Activated CD4-positive, CD25-positive, alpha-beta regulatory T cell treated with anti-CD3 and anti-CD28 coated beads, Interleukin-2, amount 50 U/mL, for 72 hours (primary cell): ENCODE measurements at regions not wholly inside any gene's neighbourhood (a gene's known extent, or its start where the extent isn't known, plus 50 kb on each side); places are given as distances from the start of the nearest gene placed in this dataset.

Experiments used
- DNase-seq: peaks from one replicate; pipeline ENCODE4 v3.0.0; 2021

DNA sequence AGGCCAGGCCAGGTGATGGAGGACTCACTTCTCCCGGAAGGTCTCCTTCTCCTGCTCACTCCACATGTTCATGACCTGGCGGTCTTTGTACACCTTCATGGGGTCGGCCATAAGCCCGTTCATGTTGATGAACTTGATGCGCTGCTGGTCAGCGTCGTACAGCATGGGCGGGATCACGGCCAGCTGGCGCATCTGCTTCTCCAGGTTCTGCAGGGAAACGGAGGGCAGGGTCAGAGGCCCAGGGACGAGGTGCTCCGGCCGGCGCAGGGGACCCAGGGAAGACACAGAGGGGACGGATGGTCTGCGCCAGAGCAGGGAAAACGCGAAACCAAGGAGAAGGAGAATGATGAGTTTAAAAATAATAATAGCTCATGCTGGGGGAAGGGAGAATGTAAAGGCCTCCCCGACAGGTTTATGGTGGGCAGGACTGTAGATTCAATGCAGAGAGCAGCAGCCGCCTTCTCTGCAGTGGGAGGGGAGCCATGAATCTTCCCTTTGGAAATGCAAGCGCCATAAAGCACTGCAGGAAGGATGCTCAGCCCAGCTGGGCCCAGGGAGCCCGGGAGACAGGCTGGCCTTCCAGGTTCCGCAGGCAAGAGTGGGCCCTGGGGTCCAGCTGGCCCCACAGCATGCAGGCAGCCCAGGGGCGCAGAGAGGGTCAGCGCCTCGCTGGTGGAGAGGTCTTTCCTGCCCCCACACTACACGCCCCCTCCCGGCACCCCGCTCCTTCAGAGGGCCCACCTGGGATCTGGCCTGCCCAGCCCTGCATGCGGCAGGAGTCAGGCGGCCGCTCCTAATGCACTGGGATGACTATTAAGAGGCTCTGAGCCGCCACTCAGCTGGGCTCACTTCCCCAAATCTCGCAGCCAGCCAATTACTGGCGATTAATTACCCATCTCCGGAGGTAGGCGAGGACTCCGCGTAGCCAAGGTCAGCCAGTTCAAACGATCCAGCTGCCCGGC, 132.0 kb downstream of the RFLNA start:
- no peak for DNase-seq

DNA sequence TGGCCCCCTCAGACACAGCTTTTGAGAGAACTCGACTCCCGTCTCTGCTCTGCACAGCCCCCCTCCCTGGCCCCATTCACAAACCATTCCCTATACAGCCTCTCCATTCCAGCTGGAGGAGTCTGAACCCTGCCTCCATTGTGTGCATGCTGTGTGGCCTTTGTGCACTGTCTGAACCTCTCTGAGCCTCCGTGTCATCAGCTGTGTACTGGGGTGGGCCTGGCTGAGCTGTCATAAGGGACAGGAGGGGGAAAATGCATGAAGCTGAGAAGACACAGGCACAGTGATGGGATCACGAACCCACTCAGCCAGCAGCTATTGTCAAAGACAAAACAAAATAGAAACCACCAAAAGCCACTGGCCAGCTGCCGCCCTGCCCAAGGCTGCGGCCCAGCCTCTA, 130.8 kb downstream of the RFLNA start:
- DNase-seq = no peak

DNA sequence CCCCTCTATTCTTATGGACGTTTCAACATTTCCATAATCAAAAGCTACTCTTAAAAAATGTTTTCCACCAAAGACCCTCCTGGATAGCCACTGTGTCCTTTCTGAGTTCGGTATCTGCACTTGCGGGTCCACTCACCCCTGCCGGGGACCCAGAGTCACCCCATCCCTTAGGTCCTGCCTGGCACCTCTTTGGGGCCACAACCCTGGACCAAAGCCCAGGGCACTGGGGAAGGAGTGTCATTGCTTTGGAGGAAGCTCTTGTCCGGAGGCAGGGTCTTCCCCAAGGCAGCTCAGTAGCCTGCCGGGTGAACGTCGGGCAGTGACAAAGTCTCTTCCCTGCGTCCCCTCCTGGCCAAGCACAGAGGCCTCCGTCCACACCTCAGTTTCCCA, 129.6 kb downstream of the RFLNA start:
- no peak for DNase-seq

DNA sequence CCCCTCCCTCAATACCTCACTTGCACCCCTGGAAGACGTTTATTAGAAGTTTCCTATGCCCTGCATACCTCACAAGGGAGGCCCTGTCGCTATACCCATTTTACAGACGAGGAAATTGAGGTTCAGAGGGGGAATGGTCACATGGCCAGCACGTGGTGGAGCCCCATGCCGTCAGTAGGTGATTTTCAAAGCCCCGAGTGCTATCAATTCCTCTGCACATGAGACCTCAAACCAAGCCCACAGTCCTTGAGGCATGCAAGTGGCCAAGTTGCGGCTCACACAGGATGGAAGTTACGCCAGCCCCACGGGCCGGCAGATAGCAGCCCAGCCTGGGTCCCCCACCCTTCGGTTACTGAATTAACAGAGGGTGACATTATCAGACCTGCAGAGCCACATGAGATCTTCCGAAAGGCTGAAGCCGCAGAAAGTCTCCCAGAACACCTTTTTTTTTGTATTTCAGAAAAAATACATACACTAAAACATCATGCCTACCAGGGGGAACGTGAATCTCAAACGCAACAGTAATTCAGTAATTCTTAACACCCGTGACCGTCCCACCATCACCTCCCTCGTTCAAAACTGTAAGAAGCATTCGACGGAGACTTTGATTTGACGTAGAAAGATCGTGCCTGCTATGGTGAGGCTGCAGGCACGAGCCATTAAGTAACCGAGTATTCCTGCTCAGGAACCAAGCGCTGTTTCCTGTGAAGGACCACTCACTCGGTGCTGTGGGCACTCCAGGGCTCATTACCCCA, 129.0 kb downstream of the RFLNA start:
- no peak for DNase-seq

DNA sequence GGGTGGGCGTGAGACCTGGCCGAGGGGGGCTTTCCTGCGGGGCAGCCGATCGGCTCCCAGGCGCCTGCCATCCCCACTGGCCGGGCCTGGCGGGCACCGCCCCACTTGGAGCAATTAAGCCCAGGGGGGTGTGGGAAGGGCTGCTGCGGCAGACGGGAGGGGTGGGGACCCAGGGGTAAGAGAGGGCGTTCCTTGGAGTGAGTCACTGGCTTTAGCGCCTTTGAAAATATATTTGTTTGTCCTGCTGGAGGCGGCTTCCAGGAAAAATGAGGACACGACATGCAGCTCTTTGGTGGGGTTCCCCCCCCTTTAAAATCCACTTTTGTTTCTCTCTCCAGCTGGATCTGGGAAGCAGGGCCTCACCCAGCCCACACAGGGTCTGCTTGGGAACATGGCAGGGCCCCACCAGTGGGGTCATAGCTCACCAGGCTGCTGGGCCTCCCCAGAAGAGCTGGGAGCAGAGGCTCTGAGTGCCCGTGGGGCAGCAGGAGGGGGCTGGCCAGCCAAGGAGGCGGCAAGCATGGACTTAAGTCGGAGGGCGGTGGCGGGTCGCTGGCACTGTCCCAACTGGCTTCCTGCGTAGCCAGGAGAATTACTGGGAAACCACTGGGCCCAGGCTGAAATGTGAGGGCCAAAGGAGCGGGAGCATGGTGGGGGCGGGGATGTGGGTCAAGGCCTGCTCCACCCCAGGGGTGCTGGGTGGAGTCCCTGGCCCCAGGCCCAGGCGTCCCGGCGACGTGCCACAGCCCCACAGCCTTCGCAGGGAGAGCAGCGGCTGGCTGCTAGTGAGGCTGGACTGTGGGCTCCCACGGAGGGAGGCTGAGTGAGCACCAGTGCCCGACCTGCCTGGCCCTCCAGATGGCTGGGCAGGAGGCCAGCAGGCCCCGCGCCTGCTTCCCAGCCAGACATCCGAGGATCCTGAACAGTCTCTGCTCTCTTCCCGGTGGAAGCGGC, 128.0 kb downstream of the RFLNA start:
- DNase-seq = no peak

DNA sequence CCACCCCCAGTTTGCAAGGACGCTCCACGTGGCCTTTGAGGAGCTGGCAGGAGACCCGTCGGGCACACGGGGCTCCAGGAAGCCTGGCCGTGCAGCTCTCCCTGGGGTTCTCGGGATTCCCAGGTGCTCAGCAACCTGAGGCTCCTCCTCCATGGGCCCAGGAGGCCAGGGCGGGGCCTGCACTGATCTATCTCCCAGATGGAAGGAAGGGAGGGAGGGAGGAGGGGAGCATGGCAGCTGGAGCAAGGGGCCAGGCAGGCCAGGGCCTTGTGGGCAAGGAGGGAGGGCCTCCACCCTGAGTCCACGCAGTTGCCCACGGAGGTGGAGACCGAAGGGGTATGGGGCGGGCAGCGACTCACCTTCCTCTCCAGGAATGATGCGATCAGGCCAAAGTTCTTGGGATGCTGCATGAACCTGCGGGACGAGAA, 127.3 kb downstream of the RFLNA start:
- DNase-seq = no peak

DNA sequence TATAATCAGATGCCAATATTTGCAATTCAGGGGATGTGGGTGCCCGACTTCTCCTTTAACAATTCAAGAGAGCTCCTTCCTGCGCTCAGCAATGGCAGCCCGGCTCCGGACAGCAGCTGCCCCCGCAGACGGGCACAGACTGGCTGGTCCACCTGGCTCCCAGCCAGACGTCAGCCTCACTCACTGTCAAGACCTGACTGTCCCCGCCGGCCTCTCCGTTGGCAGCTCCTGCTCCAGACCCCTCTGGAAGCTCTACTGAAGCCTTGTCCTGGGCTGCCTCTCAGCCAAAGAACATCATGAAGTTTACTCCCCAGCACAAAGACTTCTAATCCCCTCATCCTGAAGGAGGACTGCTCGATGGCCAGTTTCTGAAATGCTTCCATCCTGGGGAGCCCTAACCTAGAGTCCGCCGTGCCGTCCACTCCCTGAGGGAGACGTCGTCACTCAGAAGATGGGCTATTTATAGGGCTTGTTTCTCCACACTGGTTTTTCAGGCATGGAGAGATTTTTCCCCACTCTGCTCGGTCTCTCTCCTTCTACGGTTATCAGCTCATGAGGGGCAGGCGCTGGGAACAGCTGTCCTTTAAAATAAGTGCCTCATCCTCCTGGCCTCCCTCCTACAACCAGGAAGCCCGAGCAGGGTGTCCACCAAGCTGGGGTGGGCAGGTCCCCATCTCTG, 126.2 kb downstream of the RFLNA start:
- no peak for DNase-seq

DNA sequence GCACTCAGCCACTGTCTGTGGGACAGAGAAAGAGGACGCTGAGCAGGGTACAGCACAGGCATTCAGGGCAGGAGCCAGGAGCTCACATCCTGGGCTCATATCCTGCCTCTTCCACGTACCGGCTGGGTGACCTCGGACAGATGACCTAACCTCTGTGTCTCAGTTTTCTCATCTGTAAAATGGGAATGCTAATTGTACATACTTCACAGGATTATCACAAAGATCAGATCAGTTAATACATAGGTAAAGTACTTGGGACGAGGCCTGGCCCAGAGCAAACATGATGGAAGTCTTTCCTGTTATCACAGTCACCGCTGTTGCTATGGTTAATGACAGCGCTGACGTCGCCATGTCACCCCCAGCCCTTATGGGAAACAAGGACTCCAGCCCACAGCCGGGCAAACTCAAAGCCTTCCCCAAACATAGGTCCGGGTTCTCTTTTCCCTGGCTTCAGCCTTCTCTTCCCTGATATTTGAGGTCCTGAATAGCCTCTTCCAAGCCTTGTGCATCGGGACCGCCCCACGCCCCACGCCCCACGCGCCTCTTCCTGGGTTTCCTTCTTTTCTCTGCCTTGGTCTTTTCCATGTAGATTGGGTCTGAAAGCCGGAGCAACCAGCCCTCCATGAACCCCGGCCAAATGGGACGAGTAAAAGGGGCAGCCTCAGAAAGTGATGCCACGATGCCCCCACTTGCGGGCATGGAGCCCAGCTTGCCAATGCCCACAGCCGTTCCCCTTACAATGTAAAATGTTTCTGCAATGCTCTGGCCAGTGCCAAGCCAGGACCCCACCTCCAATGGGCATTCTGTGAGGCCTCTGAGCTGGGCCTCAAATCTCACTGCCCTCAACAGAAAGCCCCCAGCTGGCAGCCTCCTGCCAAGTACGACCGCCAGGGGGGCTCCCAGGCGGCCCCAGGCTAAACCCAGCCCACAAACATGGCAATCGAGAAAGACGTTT, 125.4 kb downstream of the RFLNA start:
- no peak for DNase-seq

DNA sequence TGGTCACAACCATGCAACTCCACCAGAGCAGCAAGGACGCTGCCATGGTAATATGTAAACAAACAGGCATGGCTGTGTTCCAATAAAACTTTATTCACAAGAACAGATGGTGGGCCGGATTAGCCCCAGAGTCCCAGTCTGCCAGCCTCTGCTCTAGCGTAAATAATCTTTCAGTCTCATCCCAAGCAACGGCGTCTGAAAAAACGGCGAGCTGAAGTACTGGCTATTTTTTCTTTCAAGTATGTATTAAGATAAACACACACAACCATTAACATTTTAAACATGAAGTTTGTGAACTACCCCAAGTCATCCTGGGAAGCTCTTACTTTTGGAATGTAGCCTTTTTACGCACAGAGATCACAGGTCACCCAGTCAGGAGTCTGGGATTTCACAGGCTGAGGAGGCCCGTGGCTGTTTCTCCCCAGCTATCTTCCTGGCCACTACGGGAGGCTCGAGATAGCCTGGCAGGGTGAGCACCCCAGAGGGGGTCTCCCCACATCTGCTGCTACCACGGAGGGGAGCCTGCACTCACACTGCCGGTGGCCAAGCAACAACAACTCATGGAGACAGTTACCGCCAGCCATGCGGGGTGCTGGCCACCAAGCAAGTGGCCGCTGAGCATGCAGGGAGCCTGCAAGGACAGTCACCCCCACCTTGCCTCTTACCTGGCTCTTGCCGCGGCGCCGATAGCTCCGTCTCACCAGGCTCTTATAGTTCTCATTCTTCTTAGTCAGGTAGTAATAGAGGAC, 124.6 kb downstream of the RFLNA start:
- no peak for DNase-seq

DNA sequence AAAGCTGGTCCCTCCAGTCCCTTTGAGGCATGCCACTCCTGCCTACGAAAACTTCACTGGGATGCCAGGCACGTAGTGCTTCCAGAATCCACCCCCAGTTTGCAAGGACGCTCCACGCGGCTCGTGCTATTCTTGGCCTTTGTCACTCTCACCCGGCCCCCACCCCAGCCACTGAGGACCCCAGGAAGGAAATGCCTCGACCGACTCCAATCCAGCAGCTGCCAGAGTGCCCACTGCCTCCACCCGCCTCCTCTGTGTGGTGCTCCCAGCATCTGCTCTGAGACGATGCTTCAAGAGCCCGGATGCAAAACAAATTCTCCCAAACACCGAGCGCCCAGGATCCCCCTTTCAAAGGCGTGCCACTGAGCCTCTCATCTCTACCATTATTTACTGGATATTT, 123.9 kb downstream of the RFLNA start:
- DNase-seq = no peak

DNA sequence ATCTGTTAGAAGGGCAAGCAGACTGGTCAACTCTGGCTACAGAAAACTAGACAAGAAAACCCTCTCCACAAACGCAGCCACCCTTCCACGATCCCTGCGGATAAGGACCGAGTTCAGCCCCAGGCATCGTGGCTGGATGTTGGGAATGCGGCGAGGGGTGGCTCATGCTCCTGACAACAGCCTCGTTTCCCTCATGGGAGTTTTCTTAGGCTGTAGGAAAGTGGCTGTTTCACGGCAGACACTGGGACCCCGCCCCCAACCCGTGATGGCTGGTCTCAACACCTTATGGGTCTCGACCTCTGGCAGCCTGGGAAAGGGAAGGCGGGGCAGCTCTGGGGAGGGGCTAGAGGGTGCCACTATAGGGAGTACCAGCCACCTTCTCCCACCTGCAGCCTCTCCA, 123.3 kb downstream of the RFLNA start:
- no peak for DNase-seq

DNA sequence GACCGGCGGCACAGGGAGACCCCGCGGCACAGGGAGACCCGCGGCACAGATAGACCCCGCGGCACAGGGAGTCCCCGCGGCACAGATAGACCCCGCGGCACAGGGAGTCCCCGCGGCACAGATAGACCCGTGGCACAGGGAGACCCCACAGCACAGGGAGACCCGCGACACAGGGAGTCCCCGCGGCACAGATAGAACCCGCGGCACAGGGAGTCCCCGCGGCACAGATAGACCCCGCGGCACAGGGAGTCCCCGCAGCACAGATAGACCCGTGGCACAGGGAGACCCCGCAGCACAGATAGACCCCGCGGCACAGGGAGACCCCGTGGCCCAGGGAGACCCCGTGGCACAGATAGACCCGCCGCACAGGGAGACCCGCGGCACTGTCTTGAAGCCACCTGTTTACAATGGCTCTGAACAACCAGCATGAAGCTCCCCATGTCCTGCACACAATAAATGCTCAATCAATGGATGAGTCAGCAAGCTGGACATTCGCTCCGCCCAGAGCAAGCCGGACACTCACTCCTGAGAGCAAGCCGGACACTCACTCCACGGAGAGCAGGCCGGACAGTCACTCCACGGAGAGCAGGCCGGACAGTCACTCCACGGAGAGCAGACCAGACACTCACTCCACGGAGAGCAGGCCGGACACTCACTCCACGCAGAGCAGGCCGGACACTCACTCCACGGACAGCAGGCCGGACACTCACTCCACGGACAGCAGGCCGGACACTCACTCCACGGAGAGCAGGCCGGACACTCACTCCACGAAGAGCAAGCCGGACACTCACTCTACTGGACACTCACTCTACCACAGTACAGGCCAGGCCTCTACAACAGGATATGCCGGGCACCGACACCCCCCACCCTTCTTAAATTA, 121.9 kb downstream of the RFLNA start:
- no peak for DNase-seq

DNA sequence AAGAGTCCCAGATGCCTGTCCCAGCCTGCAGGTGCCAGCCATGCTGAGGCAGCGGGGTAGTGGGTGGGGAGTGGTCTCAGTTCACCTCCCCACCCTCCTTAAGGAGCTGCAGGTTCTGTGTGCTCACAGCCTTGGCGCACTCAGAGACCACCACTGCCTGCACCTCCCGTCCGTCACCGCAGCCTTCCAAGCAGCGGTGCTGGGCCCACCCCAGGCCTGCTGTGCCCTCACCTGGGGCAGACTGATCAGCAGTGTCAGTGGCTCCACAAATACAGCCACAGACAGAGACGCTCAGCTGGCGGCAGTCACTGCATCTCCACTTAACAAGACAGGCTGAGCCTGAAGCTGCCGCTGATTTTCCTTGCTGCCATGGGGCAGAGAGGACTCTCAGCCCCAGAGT, 120.2 kb downstream of the RFLNA start:
- no peak for DNase-seq

DNA sequence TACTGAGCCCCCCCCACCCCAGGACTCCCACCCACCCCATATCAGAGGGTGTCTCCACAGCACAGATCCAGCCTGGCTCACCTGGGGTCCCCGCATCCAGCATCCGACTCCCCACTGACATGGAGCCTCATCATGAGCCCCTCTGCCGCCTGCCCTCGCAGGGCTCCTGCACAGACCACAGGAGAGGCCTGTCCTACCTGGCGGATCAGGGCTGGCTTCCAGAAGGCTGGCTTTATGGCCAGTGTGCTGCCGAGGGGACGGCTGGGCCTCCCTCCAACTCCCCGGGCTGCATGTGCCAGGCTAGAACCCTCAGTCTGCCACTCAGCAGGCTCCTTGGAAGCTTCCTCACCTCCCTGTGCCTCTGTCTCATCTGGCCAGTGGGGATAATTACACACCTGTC, 119.0 kb downstream of the RFLNA start:
- no peak for DNase-seq

DNA sequence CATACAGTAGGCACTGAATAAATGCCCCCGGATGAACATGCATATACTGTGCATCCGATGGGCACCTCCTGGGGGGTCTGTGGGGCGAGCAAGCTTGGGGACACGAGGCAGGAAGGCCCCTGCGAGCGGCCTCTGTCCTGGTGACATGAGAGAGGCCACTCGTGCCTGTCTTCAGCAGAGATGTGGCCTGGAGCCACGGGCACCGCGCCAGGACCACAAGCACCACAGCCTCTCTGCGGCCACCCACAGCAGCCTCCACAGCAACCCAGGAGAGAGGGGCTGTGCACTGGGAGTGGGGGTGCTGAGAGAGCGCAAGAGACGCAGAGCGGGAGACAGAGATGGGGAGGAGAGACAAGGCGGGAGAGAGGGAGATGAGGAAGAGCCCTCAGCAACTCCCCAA, 118.5 kb downstream of the RFLNA start:
- no peak for DNase-seq

DNA sequence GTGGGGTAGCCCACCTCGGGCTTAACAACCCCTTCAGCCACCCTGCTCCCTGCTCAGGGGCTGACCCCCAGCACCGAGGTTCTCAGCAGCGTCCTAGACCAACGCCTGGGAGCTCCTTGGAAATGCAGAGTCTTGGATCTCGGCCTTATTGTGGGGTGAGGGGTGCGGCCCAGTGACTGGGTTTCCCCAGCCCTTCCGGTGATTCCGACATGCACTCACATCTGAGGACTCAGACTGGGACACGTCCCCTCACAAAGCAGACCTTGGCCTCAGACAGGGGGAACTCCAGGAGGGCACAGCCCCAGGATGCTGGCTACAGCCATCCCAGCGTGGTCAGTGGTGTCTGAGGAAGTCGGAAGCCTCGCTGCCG, 117.7 kb downstream of the RFLNA start:
- DNase-seq = no peak

DNA sequence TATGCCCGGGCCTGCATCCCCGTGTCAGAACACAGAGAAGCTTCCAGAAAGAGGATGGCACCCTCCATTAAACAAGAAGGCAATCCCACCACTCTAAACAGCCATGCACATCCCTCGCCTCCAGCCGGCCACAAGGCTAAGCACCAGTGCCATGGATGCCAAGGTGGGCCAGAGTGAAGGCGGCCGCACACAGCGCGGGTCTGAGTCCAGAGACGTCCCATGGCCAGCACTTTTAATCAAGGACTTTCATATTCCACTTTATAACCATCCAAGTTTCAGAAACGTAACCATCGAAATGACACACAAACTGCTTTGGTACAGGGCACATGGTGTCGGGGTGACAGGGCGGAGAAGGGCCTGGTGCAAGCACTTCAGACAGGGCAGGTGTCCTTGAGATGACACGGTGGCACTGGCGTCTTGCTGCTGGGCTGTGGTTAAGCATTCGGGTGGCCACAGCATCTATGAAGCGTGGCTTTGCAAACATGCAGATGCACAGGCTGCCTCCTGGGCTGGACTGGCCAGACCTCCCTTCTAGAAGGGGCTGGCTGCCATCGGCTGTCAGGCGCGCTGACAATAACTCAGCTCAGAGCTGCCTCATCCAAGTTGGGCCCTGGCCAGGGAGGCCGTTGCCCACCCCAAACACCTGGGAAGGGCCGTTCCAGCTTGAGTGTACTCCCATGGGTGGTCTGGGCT, 117.2 kb downstream of the RFLNA start:
- no peak for DNase-seq

DNA sequence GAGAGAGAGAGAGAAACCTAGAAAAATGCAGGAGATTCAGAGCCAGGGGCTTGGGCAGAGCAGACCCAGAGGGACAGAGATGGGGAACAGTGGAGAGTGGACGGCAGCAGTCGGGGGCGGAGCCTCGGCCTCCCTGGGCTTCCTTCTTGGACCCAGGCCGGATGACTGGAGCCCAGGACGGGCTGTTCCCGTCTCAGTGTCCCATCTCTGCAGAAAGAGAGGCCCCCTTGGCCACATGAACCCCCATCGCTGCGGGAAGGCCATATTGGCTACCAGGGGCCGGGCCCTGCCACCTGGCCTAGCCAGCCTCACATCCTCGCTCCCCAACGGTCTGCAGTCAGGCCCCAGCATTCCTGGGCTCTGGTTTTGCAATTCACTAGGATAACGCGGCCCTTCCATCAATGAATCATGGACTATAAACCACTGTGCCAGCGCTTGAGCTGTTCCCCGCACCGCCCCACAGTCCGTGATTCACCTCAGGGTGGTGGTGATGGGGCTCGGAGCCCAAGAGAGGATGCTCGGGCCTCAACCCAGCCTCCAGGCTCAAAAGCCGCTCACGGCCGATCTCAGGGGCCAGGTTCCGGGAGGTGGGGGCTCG, 116.5 kb downstream of the RFLNA start:
- no peak for DNase-seq
